Limb (tissue), 2 donors: ENCODE measurements at regions not wholly inside any gene's neighbourhood (a gene's known extent, or its start where the extent isn't known, plus 50 kb on each side); places are given as distances from the start of the nearest gene placed in this dataset.

Source experiments
- DNase-seq, 2 donors: peaks; one replicate each; pipeline ENCODE4 v3.0.0-alpha.2; 2016; ENCODE audit errors: extremely low spot score in 2 of 2

- DNase-seq: peak in 1 of 2 donors; percentile 68
These were observed 69.3 kb upstream of the DAB2 start for GRCh38 chr5:39494107-39494510.

GRCh38 chr5:39491210-39491609, 66.4 kb upstream of the DAB2 start:
- no peak for DNase-seq

- DNase-seq: no peak
These were observed 64.5 kb upstream of the DAB2 start for GRCh38 chr5:39489263-39489662.

- DNase-seq: no peak
These were observed 62.0 kb upstream of the DAB2 start for GRCh38 chr5:39486790-39487189.

GRCh38 chr5:39486361-39486760, 61.6 kb upstream of the DAB2 start:
- no peak for DNase-seq

GRCh38 chr5:39485079-39485478, 60.3 kb upstream of the DAB2 start:
- no peak for DNase-seq

GRCh38 chr5:39484673-39485072, 59.9 kb upstream of the DAB2 start:
- no peak for DNase-seq

- no peak for DNase-seq
These were observed 57.3 kb upstream of the DAB2 start for GRCh38 chr5:39482098-39482497.

GRCh38 chr5:39479537-39479936, 54.8 kb upstream of the DAB2 start:
- no peak for DNase-seq

GRCh38 chr5:39478863-39479262, 54.1 kb upstream of the DAB2 start:
- no peak for DNase-seq

GRCh38 chr5:39476843-39477220, 52.1 kb upstream of the DAB2 start:
- no peak for DNase-seq

GRCh38 chr5:39475881-39476842, 51.4 kb upstream of the DAB2 start:
- DNase-seq: peak in 1 of 2 donors; percentile 46

- DNase-seq: peak in 1 of 2 donors; percentile 28
These were observed 50.4 kb upstream of the DAB2 start for GRCh38 chr5:39475159-39475571.
